NCI-H2227 (cell line): ENCODE measurements at regions not wholly inside any gene's neighbourhood (a gene's known extent, or its start where the extent isn't known, plus 50 kb on each side); places are given as distances from the start of the nearest gene placed in this dataset.

ENCODE experiments used
- DNase-seq: peaks from one replicate; lab custom pipeline; 2025; ENCODE audit not compliant: unreplicated experiment; lab: John Stamatoyannopoulos, UW

- DNase-seq = no peak
Measured at GRCh38 chr2:6336752-6337471, 528.8 kb downstream of the CMPK2 start.

GRCh38 chr2:6337472-6337820, 528.3 kb downstream of the CMPK2 start:
- DNase-seq = no peak

GRCh38 chr2:6341588-6342129, 524.0 kb downstream of the CMPK2 start:
- DNase-seq = no peak

- DNase-seq = no peak
Measured at GRCh38 chr2:6342273-6342920, 523.3 kb downstream of the CMPK2 start.

GRCh38 chr2:6343076-6343475, 522.6 kb downstream of the CMPK2 start:
- DNase-seq = no peak

- DNase-seq = no peak
Measured at GRCh38 chr2:6352247-6352646, 513.5 kb downstream of the CMPK2 start.

GRCh38 chr2:6352906-6353515, 512.7 kb downstream of the CMPK2 start:
- DNase-seq = peak; percentile 37

- DNase-seq = no peak
Measured at GRCh38 chr2:6353669-6354068, 512.0 kb downstream of the CMPK2 start.

- DNase-seq = no peak
Measured at GRCh38 chr2:6354546-6354945, 511.2 kb downstream of the CMPK2 start.

- no peak for DNase-seq
Measured at GRCh38 chr2:6355886-6356761, 509.6 kb downstream of the CMPK2 start.

- DNase-seq = no peak
Measured at GRCh38 chr2:6358546-6358945, 507.2 kb downstream of the CMPK2 start.

GRCh38 chr2:6358985-6359384, 506.7 kb downstream of the CMPK2 start:
- DNase-seq = no peak

GRCh38 chr2:6359964-6360363, 505.7 kb downstream of the CMPK2 start:
- DNase-seq = no peak

- DNase-seq = no peak
Measured at GRCh38 chr2:6362671-6363450, 502.8 kb downstream of the CMPK2 start.

- no peak for DNase-seq
Measured at GRCh38 chr2:6368281-6368680, 497.4 kb downstream of the CMPK2 start.

GRCh38 chr2:6369266-6369665, 496.4 kb downstream of the CMPK2 start:
- no peak for DNase-seq

GRCh38 chr2:6370753-6371551, 494.8 kb downstream of the CMPK2 start:
- DNase-seq = no peak

GRCh38 chr2:6372317-6372901, 493.3 kb downstream of the CMPK2 start:
- DNase-seq = no peak

- DNase-seq = no peak
Measured at GRCh38 chr2:6381326-6381725, 484.4 kb downstream of the CMPK2 start.
